OCI-LY1 (cell line): ENCODE measurements at regions not wholly inside any gene's neighbourhood (a gene's known extent, or its start where the extent isn't known, plus 50 kb on each side); places are given as distances from the start of the nearest gene placed in this dataset.
"Not testable (repeated sequence)": the region's sequence is repeated elsewhere in the genome, so short reads cannot be mapped to it uniquely, and the experiment has no call there.

ENCODE experiments used
- CTCF ChIP-seq: fragments of 200-600 bp; sonication (generic), shearing (Covaris generic); IDR thresholded peaks from 2 replicates; pipeline ENCODE4 v1.5.1; 2017; ENCODE audit warnings: mild to moderate bottlenecking, antibody characterized with exemption, low read length, moderate library complexity, mixed read lengths
- EZH2 ChIP-seq: fragments of 200-600 bp; sonication (generic), shearing (Covaris generic); IDR thresholded peaks from 2 replicates; pipeline ENCODE4 v1.8.0; 2017; ENCODE audit warnings: borderline replicate concordance, mixed run types, mild to moderate bottlenecking, antibody characterized with exemption, low read length, moderate library complexity, mixed read lengths

- not testable (repeated sequence) for TF ChIP-seq CTCF, EZH2
These were observed 198.4 kb downstream of the SPANXN3 start for GRCh38 chrX:143318857-143319256.
